HL-60 (cell line): ENCODE measurements at regions not wholly inside any gene's neighbourhood (a gene's known extent, or its start where the extent isn't known, plus 50 kb on each side); places are given as distances from the start of the nearest gene placed in this dataset.

ENCODE experiments used
- GABPA ChIP-seq: IDR thresholded peaks from 2 replicates; pipeline ENCODE4 v1.6.1; 2012; ENCODE audit warnings: low read depth
- POLR2AphosphoS5 ChIP-seq: IDR thresholded peaks from 2 replicates; pipeline ENCODE4 v1.6.1; 2012; ENCODE audit warnings: low read depth
- TF ChIP-seq, protein P1 (sequence below): IDR thresholded peaks from one replicate; pipeline ENCODE4 v1.5.1; 2011; ENCODE audit warnings: low read length, control low read depth, inconsistent platforms; ENCODE audit not compliant: insufficient read depth

GRCh38 chr20:17068084-17068711 is 158.6 kb upstream of the PCSK2 start:
- no peak for TF ChIP-seq POLR2AphosphoS5
- TF ChIP-seq, protein P1, sequence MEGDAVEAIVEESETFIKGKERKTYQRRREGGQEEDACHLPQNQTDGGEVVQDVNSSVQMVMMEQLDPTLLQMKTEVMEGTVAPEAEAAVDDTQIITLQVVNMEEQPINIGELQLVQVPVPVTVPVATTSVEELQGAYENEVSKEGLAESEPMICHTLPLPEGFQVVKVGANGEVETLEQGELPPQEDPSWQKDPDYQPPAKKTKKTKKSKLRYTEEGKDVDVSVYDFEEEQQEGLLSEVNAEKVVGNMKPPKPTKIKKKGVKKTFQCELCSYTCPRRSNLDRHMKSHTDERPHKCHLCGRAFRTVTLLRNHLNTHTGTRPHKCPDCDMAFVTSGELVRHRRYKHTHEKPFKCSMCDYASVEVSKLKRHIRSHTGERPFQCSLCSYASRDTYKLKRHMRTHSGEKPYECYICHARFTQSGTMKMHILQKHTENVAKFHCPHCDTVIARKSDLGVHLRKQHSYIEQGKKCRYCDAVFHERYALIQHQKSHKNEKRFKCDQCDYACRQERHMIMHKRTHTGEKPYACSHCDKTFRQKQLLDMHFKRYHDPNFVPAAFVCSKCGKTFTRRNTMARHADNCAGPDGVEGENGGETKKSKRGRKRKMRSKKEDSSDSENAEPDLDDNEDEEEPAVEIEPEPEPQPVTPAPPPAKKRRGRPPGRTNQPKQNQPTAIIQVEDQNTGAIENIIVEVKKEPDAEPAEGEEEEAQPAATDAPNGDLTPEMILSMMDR, result no peak
- no peak for TF ChIP-seq GABPA
